ENCODE measurements at regions not wholly inside any gene's neighbourhood (a gene's known extent, or its start where the extent isn't known, plus 50 kb on each side); places are given as distances from the start of the nearest gene placed in this dataset.

- no peak for TF ChIP-seq CTCF (IDR thresholded peaks at IDR 0.05; ENCODE audit: insufficient read depth, low read depth, low read length)
- ChIA-PET CTCF (no interaction called here), POLR2A (no interaction called here)
- no peaks in the 10 kb centered on the region for H3K36me3 ChIP-seq (ENCODE audit: control insufficient read depth, insufficient read depth, low read length)
- DNase-seq (ENCODE audit: low read depth) = no peak
- H3K4me3 ChIP-seq (ENCODE audit: low read depth, low read length) = no peak overlapping the region
- no peaks in the 10 kb centered on the region for H3K27me3 ChIP-seq (ENCODE audit: control insufficient read depth, insufficient read depth, low read length)
These were observed 192.8 kb downstream of the TBXT start for GRCh38 chr6:165974817-165975216.

GRCh38 chr6:165973473-165973872, 194.2 kb downstream of the TBXT start:
- DNase-seq (ENCODE audit: low read depth) = no peak
- H3K36me3 ChIP-seq (ENCODE audit: control insufficient read depth, insufficient read depth, low read length) = no peaks in the 10 kb centered on the region
- no peak overlapping the region for H3K4me3 ChIP-seq (ENCODE audit: low read depth, low read length)
- ChIA-PET POLR2A (no interaction called here), CTCF (no interaction called here)
- no peak for TF ChIP-seq CTCF (IDR thresholded peaks at IDR 0.05; ENCODE audit: insufficient read depth, low read depth, low read length)
- no peaks in the 10 kb centered on the region for H3K27me3 ChIP-seq (ENCODE audit: control insufficient read depth, insufficient read depth, low read length)

GRCh38 chr6:165972139-165972802, 195.4 kb downstream of the TBXT start:
- no peak for TF ChIP-seq CTCF (IDR thresholded peaks at IDR 0.05; ENCODE audit: insufficient read depth, low read depth, low read length)
- H3K36me3 ChIP-seq (ENCODE audit: control insufficient read depth, insufficient read depth, low read length) = no peaks in the 10 kb centered on the region
- DNase-seq (ENCODE audit: low read depth) = no peak
- ChIA-PET CTCF (no interaction called here), POLR2A (no interaction called here)
- H3K27me3 ChIP-seq (ENCODE audit: control insufficient read depth, insufficient read depth, low read length) = no peaks in the 10 kb centered on the region
- no peak overlapping the region for H3K4me3 ChIP-seq (ENCODE audit: low read depth, low read length)

GRCh38 chr6:165971202-165971601, 196.4 kb downstream of the TBXT start:
- CTCF ChIA-PET = no interaction called here
- no peak for TF ChIP-seq CTCF (IDR thresholded peaks at IDR 0.05; ENCODE audit: insufficient read depth, low read depth, low read length)
- POLR2A ChIA-PET = no interaction called here
- no peak overlapping the region for H3K4me3 ChIP-seq (ENCODE audit: low read depth, low read length)
- H3K27me3 ChIP-seq (ENCODE audit: control insufficient read depth, insufficient read depth, low read length) = no peaks in the 10 kb centered on the region
- no peak for DNase-seq (ENCODE audit: low read depth)
- H3K36me3 ChIP-seq (ENCODE audit: control insufficient read depth, insufficient read depth, low read length) = no peaks in the 10 kb centered on the region

- POLR2A ChIA-PET = no interaction called here
- Histone ChIP-seq H3K36me3 (ENCODE audit: control insufficient read depth, insufficient read depth, low read length) (no peaks in the 10 kb centered on the region), H3K27me3 (ENCODE audit: control insufficient read depth, insufficient read depth, low read length) (no peaks in the 10 kb centered on the region), H3K4me3 (ENCODE audit: low read depth, low read length) (no peak overlapping the region)
- CTCF ChIA-PET = no interaction called here
- no peak for TF ChIP-seq CTCF (IDR thresholded peaks at IDR 0.05; ENCODE audit: insufficient read depth, low read depth, low read length)
- no peak for DNase-seq (ENCODE audit: low read depth)
These were observed 197.7 kb downstream of the TBXT start for GRCh38 chr6:165970001-165970400.
